HG02943 (cell line): ENCODE measurements at regions not wholly inside any gene's neighbourhood (a gene's known extent, or its start where the extent isn't known, plus 50 kb on each side); places are given as distances from the start of the nearest gene placed in this dataset.
"Not testable (repeated sequence)": the region's sequence is repeated elsewhere in the genome, so short reads cannot be mapped to it uniquely, and the experiment has no call there.

ENCODE experiments used
- ATAC-seq: cut with Tn5 transposase; IDR thresholded peaks from one replicate; pipeline ENCODE4 v1.9.1; 2021; ENCODE audit warnings: mild to moderate bottlenecking, low read depth, moderate library complexity; ENCODE audit not compliant: unreplicated experiment

- no peak for ATAC-seq
These were observed 435.7 kb upstream of the RUNX1 start for GRCh38 chr21:35484851-35485250.

- ATAC-seq: no peak
These were observed 434.9 kb upstream of the RUNX1 start for GRCh38 chr21:35484032-35484431.

GRCh38 chr21:35482933-35483662 lies 434.0 kb upstream of the RUNX1 start:
- no peak for ATAC-seq

DNA sequence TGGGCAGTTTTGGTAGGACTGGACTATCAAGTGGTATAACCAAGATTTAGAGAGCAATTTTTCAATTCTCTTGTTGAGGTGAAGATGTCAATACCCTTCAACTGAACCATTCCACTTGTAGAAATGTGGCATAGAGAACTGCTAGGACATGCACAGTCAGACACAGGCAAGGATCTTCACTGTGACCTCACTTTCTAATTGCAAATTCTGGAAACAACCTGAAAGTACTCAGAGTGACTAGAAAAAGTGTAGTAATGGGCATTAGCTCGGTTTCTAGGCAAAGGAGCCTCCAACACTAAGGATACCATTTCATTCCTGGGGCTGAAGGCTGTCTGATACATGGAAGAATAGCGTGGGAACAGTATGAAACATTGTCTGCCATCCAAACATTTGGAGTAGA lies 433.0 kb upstream of the RUNX1 start:
- ATAC-seq: no peak

GRCh38 chr21:35481005-35481404 lies 431.9 kb upstream of the RUNX1 start:
- ATAC-seq: no peak

DNA sequence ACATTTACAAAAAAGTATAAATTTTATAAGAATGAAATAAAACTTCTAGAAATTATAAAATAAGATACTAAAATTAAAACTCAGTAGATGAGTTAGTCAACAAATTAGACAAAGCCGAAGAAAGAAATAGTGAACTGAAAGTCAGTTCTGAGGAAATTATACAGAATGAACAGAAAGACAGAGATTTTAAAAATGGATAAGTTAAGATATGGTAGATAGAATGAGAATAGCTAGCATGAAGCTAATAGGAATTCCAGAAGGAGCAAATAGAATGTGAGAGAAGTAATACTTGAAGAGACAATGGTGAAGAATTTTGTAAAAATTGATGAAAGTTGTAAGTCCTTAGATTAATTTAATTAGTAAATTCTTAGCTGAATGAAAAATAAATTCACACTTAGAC lies 430.4 kb upstream of the RUNX1 start:
- ATAC-seq: no peak

DNA sequence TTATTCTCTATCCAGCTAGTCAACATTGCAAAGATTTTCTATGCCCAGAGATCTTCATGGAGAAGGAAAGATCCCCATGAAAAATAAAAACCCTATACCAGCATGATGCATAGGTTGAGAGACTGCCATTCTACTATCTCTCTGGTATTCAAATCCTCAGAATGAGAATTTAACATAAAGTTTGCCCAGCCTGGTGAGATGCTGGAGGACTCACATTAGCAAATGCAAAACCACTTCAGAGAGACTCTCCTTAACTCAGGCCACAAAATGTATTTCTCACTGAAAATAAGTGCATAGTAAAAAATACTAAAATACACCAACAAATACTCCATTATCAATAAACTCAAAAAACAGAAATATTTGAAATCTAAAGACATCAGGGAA lies 430.0 kb upstream of the RUNX1 start:
- ATAC-seq: no peak

DNA sequence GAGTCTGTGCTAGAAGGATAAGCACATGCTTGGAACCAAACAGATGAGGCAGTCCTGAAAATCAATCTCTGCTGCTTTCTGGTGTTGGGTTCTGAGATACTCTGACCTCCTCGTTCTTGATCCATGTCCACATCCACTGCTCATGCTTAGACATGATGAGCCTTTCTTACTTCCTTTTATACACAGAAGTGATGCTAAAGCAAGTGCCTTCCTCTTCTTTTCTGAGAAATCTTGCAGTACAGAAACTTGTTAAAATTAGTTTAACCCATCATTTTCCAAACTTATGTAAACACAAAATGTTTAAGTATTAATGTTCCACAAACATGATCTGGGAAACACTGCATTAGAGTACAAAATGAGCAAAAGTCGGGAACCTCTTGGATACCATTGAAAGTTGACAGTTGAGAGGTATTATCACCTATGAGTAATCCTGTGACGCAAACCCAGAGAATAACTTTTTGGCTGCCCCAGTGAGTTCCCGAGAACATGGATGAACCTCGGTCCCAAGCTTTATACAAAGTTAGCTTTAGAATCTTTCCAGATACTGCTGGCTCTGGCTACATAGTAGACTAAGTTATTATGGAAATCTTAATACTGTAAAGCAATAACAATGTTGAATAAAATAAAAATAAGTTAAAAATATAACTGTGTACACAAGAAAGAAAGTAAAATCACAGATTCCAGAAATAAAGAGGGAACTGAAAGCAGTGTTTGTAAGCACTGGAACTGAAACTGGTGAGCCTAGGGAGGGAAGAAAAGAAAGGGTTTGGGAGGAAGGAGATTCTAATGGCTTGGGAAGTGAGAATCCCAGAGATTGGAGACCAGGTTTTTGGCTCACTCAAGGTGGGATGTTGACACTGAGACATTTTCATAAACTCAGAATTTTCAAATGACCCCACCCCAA lies 429.3 kb upstream of the RUNX1 start:
- no peak for ATAC-seq

DNA sequence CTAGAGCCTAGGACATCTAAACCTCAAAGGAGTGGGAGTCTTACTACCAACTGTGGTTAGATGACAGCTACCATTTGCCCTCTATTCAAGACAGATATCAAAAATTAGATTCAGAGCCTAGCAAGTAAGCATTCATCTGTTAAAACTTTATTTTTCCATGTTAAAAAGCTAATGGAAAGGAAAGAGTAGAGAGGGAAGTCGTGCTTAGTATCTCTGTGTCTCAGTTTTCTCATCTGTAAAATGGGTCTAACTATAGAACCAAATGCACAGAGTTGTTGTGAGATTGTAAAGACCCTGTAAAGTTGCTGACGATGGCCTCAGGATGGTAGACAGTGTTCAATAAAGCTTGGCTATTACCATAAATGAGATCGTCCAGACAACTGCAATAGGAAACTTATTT lies 428.5 kb upstream of the RUNX1 start:
- ATAC-seq: no peak

DNA sequence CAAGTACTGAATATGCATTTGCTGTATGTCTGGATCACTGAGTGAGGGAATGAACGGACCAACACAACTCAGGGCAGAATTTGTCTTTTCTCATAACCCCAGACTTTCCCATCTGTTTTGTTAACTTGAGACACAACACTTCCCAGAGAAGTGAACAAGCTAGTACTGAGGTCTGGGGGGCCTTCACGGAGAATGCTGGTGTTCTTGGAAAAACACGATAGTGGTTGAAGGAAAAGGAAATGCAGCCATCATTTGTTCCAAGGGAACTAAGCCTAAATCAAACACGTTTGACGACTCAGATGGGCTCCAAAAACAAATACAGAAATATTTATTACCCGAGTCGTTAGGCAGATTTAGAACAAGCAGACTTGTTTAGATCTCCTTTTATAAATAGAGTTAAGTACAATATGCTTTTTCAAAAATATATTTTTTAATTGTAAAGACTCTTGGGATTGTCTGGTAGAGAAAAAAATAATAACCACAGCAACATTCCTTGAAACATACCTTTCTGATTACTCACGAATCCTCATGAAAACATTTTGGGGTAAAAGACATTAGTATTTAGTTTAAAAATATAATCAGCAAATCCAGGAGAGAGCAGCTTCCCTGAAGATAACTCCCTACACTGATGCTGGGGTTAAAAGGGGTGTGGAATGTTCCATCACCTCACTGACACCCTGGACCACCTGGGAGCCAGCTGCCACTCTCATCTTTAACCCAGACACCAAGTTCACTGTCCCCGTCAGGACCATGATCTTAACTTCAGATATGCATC lies 427.7 kb upstream of the RUNX1 start:
- ATAC-seq: no peak

- ATAC-seq: no peak
These were observed 426.7 kb upstream of the RUNX1 start for GRCh38 chr21:35475762-35476161.

- no peak for ATAC-seq
These were observed 425.9 kb upstream of the RUNX1 start for GRCh38 chr21:35475009-35475408.

- no peak for ATAC-seq
These were observed 424.4 kb upstream of the RUNX1 start for GRCh38 chr21:35473496-35473895.

DNA sequence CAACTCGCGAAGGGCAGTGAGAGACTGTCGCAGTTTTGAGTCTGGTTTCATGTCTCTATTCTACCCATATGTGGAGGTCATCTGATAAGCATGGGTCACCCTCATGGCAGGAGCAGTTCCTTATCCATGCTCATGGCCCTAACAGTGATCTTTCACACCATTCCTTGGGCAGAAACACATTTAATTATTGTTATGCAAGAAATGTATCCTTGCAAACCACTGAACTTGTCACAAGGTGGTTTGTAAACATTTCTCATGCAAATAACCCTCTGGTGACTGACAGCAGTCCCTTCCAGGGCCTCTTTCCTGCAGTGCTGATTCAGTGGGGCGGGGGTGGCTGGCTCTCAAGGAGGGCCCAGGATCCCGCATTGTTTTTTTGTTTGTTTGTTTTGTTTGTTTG lies 421.4 kb upstream of the RUNX1 start:
- no peak for ATAC-seq

DNA sequence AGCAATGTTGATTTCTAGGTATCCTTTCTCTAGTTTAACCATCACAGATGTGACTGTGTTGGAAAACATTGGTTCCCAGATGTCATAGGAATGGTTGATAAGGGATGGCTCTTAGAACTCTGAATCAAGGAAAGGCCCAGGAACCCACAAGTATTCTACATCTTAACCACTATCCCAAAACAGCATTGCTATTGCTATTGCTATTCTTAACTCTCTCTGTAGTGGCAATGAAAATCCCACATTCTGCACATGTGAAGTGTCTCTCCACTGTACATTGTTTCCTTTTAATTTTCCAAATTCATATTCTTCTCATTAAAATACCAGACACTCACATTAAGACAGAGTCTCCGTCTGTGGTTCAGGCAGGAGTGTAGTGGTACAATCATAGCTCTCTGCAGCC lies 420.4 kb upstream of the RUNX1 start:
- no peak for ATAC-seq

GRCh38 chr21:35468991-35469390 lies 419.9 kb upstream of the RUNX1 start:
- no peak for ATAC-seq

- no peak for ATAC-seq
These were observed 418.5 kb upstream of the RUNX1 start for GRCh38 chr21:35467566-35467965.

DNA sequence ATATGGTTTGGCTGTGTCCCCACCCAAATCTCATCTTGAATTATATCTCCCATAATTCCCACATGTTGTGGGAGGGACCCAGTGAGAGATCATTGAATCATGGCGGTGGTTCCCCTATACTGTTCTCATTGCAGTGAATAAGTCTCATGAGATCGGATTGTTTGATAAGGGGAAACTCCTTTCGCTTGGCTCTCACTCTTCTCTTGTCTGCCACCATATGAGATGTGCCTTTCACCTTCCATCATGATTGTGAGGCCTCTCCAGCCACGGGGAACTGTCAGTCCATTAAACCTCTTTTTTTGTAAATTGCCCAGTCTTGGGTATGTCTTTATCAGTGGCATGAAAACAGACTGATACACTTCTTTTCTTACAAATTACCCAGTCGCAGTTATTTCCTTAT lies 417.6 kb upstream of the RUNX1 start:
- not testable (repeated sequence) for ATAC-seq

DNA sequence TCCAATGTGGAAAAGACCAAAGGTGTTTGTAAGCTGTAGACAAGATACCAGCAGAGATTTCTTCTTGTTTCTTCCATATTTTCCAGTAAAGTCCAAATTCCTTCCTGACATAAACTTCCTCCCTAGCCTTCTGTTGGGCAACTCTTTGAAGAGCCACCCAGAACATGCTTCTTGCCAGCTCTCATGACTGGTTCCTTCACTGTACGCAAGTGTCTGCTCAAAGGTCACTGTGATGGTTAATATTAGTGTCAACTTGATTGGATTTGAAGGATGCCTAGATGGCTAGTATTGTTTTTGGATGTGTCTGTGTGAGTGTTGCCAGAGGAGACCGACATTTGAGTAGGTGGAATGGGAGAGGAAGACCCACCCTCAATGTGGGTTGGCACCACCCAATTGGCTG lies 416.6 kb upstream of the RUNX1 start:
- ATAC-seq: no peak

- ATAC-seq: no peak
These were observed 412.6 kb upstream of the RUNX1 start for GRCh38 chr21:35461700-35462099.

DNA sequence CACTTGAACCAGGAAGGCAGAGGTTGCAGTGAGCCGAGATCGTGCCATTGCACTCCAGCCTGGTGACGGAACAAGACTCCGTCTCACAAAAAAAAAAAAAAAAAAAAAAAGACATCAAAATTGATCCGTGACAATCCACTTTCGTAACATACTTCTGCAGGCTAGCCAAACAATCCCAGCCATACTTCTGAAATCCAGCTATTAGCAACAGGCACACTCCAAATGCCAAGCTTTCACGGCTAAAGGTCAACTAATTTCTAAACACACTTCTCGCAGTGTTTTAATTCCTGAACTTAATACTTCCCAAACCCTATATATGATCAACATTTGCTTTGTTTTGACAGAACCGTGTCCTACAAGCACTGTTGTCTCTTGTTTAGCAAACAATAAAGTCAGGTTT lies 411.3 kb upstream of the RUNX1 start:
- ATAC-seq: no peak
